SK-N-SH (cell line): ENCODE measurements at regions not wholly inside any gene's neighbourhood (a gene's known extent, or its start where the extent isn't known, plus 50 kb on each side); places are given as distances from the start of the nearest gene placed in this dataset.

ENCODE experiments used
- CHD2 ChIP-seq: fragments of 150-350 bp; IDR thresholded peaks from 2 replicates; pipeline ENCODE4 v1.6.1; 2018; ENCODE audit warnings: low read length; ENCODE audit not compliant: partially characterized antibody
- EZH2phosphoT487 ChIP-seq: fragments of 200-600 bp; sonication (generic); IDR thresholded peaks from 2 replicates; pipeline ENCODE4 v1.6.1; 2017; ENCODE audit warnings: low read depth, mixed run types, mild to moderate bottlenecking, antibody characterized with exemption, moderate library complexity, borderline replicate concordance
- FOXJ3 ChIP-seq: sonication (generic); formaldehyde crosslinking; IDR thresholded peaks from 2 replicates; pipeline ENCODE4 v1.5.1; 2020; ENCODE audit warnings: mild to moderate bottlenecking, missing genetic modification reagents
- FOXM1 ChIP-seq: IDR thresholded peaks from 2 replicates; pipeline ENCODE4 v1.4.0; 2012; ENCODE audit warnings: low read depth, mild to moderate bottlenecking
- JUND ChIP-seq: IDR thresholded peaks from 2 replicates; pipeline ENCODE4 v1.4.0; 2012
- POLR2AphosphoS5 ChIP-seq: IDR thresholded peaks from 2 replicates; pipeline ENCODE4 v1.6.1; 2012; ENCODE audit warnings: low read depth, low read length
- RAD21 ChIP-seq: IDR thresholded peaks from 2 replicates; pipeline ENCODE4 v1.6.1; 2012; ENCODE audit warnings: mild to moderate bottlenecking, low read length
- RCOR1 ChIP-seq: fragments of 150-350 bp; IDR thresholded peaks from 2 replicates; pipeline ENCODE4 v1.6.1; 2017; ENCODE audit warnings: antibody characterized with exemption, low read length
- RFX5 ChIP-seq: IDR thresholded peaks from 2 replicates; pipeline ENCODE4 v1.6.1; 2012; ENCODE audit warnings: mild to moderate bottlenecking, improper control_type of control experiment, low read length
- TAF1 ChIP-seq: IDR thresholded peaks from 2 replicates; pipeline ENCODE4 v1.6.1; 2012; ENCODE audit warnings: low read depth, mild to moderate bottlenecking, low read length, moderate library complexity, borderline replicate concordance
- YY1 ChIP-seq: IDR thresholded peaks from 2 replicates; pipeline ENCODE4 v1.4.0; 2012; ENCODE audit warnings: low read depth, mild to moderate bottlenecking
- TF ChIP-seq, protein P1 (sequence below): fragments of 200-600 bp; sonication (generic); IDR thresholded peaks from 2 replicates; pipeline ENCODE4 v1.6.1; 2017; ENCODE audit warnings: antibody characterized with exemption, mild to moderate bottlenecking, moderate library complexity
- TF ChIP-seq, protein P2 (sequence below): IDR thresholded peaks from 2 replicates; pipeline ENCODE4 v1.6.1; 2012; ENCODE audit warnings: mild to moderate bottlenecking, low read depth, low read length, moderate library complexity

DNA sequence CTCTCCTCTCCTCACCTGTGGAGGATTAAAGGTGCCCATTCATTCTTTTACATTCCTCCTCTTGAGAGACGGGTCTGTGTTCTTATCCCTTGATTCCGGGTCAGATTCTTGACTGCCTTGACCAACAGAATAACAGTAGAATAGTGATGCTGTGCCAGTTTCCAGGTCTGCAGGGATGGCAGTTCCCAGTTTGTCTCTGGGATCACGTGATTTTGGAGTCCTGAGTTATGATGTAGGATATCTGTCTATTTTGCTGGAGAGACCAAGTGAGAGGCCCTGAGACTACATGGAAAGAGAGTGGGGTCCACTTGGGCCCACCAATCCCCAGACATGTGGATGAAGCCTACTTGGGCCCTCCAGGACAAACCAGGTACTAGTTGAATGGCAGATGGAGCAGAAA is 142.8 kb downstream of the TTC8 start:
- TF ChIP-seq, protein P1, sequence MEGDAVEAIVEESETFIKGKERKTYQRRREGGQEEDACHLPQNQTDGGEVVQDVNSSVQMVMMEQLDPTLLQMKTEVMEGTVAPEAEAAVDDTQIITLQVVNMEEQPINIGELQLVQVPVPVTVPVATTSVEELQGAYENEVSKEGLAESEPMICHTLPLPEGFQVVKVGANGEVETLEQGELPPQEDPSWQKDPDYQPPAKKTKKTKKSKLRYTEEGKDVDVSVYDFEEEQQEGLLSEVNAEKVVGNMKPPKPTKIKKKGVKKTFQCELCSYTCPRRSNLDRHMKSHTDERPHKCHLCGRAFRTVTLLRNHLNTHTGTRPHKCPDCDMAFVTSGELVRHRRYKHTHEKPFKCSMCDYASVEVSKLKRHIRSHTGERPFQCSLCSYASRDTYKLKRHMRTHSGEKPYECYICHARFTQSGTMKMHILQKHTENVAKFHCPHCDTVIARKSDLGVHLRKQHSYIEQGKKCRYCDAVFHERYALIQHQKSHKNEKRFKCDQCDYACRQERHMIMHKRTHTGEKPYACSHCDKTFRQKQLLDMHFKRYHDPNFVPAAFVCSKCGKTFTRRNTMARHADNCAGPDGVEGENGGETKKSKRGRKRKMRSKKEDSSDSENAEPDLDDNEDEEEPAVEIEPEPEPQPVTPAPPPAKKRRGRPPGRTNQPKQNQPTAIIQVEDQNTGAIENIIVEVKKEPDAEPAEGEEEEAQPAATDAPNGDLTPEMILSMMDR = no peak
- TF ChIP-seq FOXJ3 (CRISPR knock-in tag) = no peak
- no peak for TF ChIP-seq RFX5
- TF ChIP-seq, protein P2, sequence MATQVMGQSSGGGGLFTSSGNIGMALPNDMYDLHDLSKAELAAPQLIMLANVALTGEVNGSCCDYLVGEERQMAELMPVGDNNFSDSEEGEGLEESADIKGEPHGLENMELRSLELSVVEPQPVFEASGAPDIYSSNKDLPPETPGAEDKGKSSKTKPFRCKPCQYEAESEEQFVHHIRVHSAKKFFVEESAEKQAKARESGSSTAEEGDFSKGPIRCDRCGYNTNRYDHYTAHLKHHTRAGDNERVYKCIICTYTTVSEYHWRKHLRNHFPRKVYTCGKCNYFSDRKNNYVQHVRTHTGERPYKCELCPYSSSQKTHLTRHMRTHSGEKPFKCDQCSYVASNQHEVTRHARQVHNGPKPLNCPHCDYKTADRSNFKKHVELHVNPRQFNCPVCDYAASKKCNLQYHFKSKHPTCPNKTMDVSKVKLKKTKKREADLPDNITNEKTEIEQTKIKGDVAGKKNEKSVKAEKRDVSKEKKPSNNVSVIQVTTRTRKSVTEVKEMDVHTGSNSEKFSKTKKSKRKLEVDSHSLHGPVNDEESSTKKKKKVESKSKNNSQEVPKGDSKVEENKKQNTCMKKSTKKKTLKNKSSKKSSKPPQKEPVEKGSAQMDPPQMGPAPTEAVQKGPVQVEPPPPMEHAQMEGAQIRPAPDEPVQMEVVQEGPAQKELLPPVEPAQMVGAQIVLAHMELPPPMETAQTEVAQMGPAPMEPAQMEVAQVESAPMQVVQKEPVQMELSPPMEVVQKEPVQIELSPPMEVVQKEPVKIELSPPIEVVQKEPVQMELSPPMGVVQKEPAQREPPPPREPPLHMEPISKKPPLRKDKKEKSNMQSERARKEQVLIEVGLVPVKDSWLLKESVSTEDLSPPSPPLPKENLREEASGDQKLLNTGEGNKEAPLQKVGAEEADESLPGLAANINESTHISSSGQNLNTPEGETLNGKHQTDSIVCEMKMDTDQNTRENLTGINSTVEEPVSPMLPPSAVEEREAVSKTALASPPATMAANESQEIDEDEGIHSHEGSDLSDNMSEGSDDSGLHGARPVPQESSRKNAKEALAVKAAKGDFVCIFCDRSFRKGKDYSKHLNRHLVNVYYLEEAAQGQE = no peak
- no peak for TF ChIP-seq JUND
- TF ChIP-seq TAF1 = no peak
- TF ChIP-seq CHD2 = no peak
- TF ChIP-seq EZH2phosphoT487 = no peak
- TF ChIP-seq POLR2AphosphoS5 = no peak
- no peak for TF ChIP-seq RAD21
- no peak for TF ChIP-seq RCOR1
- no peak for TF ChIP-seq YY1
- no peak for TF ChIP-seq FOXM1
